ENCODE measurements at regions not wholly inside any gene's neighbourhood (a gene's known extent, or its start where the extent isn't known, plus 50 kb on each side); places are given as distances from the start of the nearest gene placed in this dataset.

GRCh38 chr4:104907991-104908390, 238.7 kb upstream of the TET2 start:
- no peaks in the 10 kb centered on the region for H4K20me1 ChIP-seq (ENCODE audit: low read length)
- intact Hi-C loops (cut with micrococcal nuclease), result no loop called here
- DNase-seq (no peak), ATAC-seq (no peak)
- H3K36me3 ChIP-seq (ENCODE audit: low read depth, low read length), result no peaks in the 10 kb centered on the region
- TF ChIP-seq EZH2phosphoT487 (IDR thresholded peaks at IDR 0.05; ENCODE audit: borderline replicate concordance, low read length), result no peak
- no peak for TF ChIP-seq EZH2 (IDR thresholded peaks at IDR 0.05; ENCODE audit: low read length, unreplicated experiment)
- TF ChIP-seq CTCF (conservative IDR thresholded peaks at IDR 0.05; ENCODE audit: low read depth, low read length), result no peak
- no peak overlapping the region for H3K4me2 ChIP-seq (ENCODE audit: low read length)
- ChIA-PET POLR2A (ENCODE audit: unreplicated experiment) (no interaction called here), CTCF (no interaction called here)
- no peaks in the 10 kb centered on the region for H3K4me1 ChIP-seq (ENCODE audit: insufficient read depth, low read length)
- H3K9ac ChIP-seq (ENCODE audit: low read length), result no peak overlapping the region
- H3K4me3 ChIP-seq (ENCODE audit: low read length), result no peak overlapping the region
- no peaks in the 10 kb centered on the region for H3K79me2 ChIP-seq (ENCODE audit: low read length)
- H3K9me3 ChIP-seq (ENCODE audit: low read length), result no peaks in the 10 kb centered on the region
- BruUV-seq (replicated peaks), result no TSS peak
- no peaks in the 10 kb centered on the region for H3K27me3 ChIP-seq (ENCODE audit: low read length)
- no peaks in the 10 kb centered on the region for H3F3A ChIP-seq (ENCODE audit: low read length, unreplicated experiment)
- H3K9me2 ChIP-seq (replicated peaks; ENCODE audit: low read length), result no peaks in the 10 kb centered on the region
- no peak overlapping the region for H2AFZ ChIP-seq (ENCODE audit: low read length)
- no peak overlapping the region for H3K27ac ChIP-seq (ENCODE audit: low read length)

DNA sequence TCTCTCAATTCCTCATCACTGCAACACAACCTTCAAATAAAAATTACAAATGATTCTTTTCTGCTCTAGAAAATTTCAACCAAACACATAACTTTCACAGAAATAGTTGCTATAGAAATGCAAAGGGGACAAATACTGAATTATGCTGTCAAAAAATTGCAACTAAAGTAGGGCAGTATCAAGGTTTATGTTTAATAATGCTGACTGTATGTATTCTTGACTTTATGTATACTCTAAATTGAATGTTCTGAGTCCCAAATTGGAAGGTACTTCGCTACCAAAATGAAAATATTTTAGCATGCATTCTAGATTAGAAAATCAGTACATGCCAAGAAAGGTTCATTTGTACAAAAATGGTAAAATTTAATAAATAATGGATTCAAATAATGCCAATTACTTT, 237.3 kb upstream of the TET2 start:
- CTCF ChIA-PET, result no interaction called here
- TF ChIP-seq EZH2phosphoT487 (IDR thresholded peaks at IDR 0.05; ENCODE audit: borderline replicate concordance, low read length) (no peak), CTCF (conservative IDR thresholded peaks at IDR 0.05; ENCODE audit: low read depth, low read length) (no peak), EZH2 (IDR thresholded peaks at IDR 0.05; ENCODE audit: low read length, unreplicated experiment) (no peak)
- no peaks in the 10 kb centered on the region for H3F3A ChIP-seq (ENCODE audit: low read length, unreplicated experiment)
- no peak overlapping the region for H3K9ac ChIP-seq (ENCODE audit: low read length)
- BruUV-seq (replicated peaks), result no TSS peak
- no peaks in the 10 kb centered on the region for H3K4me1 ChIP-seq (ENCODE audit: insufficient read depth, low read length)
- no peak for ATAC-seq
- H3K27me3 ChIP-seq (ENCODE audit: low read length), result no peaks in the 10 kb centered on the region
- H2AFZ ChIP-seq (ENCODE audit: low read length), result no peak overlapping the region
- no peak overlapping the region for H3K4me2 ChIP-seq (ENCODE audit: low read length)
- no peaks in the 10 kb centered on the region for H3K36me3 ChIP-seq (ENCODE audit: low read depth, low read length)
- no peaks in the 10 kb centered on the region for H3K79me2 ChIP-seq (ENCODE audit: low read length)
- H3K27ac ChIP-seq (ENCODE audit: low read length), result no peak overlapping the region
- H4K20me1 ChIP-seq (ENCODE audit: low read length), result no peaks in the 10 kb centered on the region
- intact Hi-C loops (cut with micrococcal nuclease), result no loop called here
- no peak for DNase-seq
- no peaks in the 10 kb centered on the region for H3K9me2 ChIP-seq (replicated peaks; ENCODE audit: low read length)
- no peak overlapping the region for H3K4me3 ChIP-seq (ENCODE audit: low read length)
- POLR2A ChIA-PET (ENCODE audit: unreplicated experiment), result no interaction called here
- H3K9me3 ChIP-seq (ENCODE audit: low read length), result no peaks in the 10 kb centered on the region

GRCh38 chr4:104912518-104912917, 234.2 kb upstream of the TET2 start:
- Histone ChIP-seq H3K9me3 (ENCODE audit: low read length) (no peaks in the 10 kb centered on the region), H3K36me3 (ENCODE audit: low read depth, low read length) (no peaks in the 10 kb centered on the region), H3K9ac (ENCODE audit: low read length) (no peak overlapping the region), H3K4me1 (ENCODE audit: insufficient read depth, low read length) (no peaks in the 10 kb centered on the region), H3K27me3 (ENCODE audit: low read length) (no peaks in the 10 kb centered on the region), H3K4me2 (ENCODE audit: low read length) (no peak overlapping the region), H3K79me2 (ENCODE audit: low read length) (no peaks in the 10 kb centered on the region), H4K20me1 (ENCODE audit: low read length) (no peaks in the 10 kb centered on the region), H3K27ac (ENCODE audit: low read length) (no peak overlapping the region), H3F3A (ENCODE audit: low read length, unreplicated experiment) (no peaks in the 10 kb centered on the region), H2AFZ (ENCODE audit: low read length) (no peak overlapping the region), H3K9me2 (replicated peaks; ENCODE audit: low read length) (no peaks in the 10 kb centered on the region), H3K4me3 (ENCODE audit: low read length) (no peak overlapping the region)
- intact Hi-C loops (cut with micrococcal nuclease), result no loop called here
- no peak for DNase-seq
- ChIA-PET POLR2A (ENCODE audit: unreplicated experiment) (no interaction called here), CTCF (no interaction called here)
- no peak for ATAC-seq
- BruUV-seq (replicated peaks), result no TSS peak
- no peak for TF ChIP-seq CTCF (conservative IDR thresholded peaks at IDR 0.05; ENCODE audit: low read depth, low read length)
- TF ChIP-seq EZH2 (IDR thresholded peaks at IDR 0.05; ENCODE audit: low read length, unreplicated experiment), result no peak
- no peak for TF ChIP-seq EZH2phosphoT487 (IDR thresholded peaks at IDR 0.05; ENCODE audit: borderline replicate concordance, low read length)

Measured in PC-3 (cell line).